B cell (primary cell): ENCODE measurements at regions not wholly inside any gene's neighbourhood (a gene's known extent, or its start where the extent isn't known, plus 50 kb on each side); places are given as distances from the start of the nearest gene placed in this dataset.
"Not testable (repeated sequence)": the region's sequence is repeated elsewhere in the genome, so short reads cannot be mapped to it uniquely, and the experiment has no call there.

ENCODE experiments used
- ATAC-seq: fragments of 200-7000 bp; cut with Tn5 transposase; one replicate; pipeline ENCODE4 v1.10.0; 2021; ENCODE audit warnings: low read depth, mild to moderate bottlenecking, moderate number of reproducible peaks, moderate library complexity
- CTCF ChIA-PET: fragments of 350-600 bp; sonication (Branson Sonifier 250); formaldehyde crosslinking; loops from one replicate; lab custom pipeline; 2021; ENCODE audit warnings: antibody characterized with exemption, inconsistent platforms; lab: Charles Lee
- POLR2A ChIA-PET: fragments of 350-600 bp; sonication (Branson Sonifier 250); formaldehyde crosslinking; loops from one replicate; lab custom pipeline; 2021; ENCODE audit warnings: antibody characterized with exemption; lab: Charles Lee
- DNase-seq: peaks from one replicate; pipeline ENCODE4 v3.0.0; 2013
- H2AFZ ChIP-seq: 2 replicates; pipeline ENCODE4 v1.6.1; 2012; ENCODE audit warnings: mild to moderate bottlenecking, low read depth, low read length; ENCODE audit not compliant: insufficient read depth, poor library complexity, severe bottlenecking
- H3K27ac ChIP-seq, 2 donors: 1 replicate in 1 of 2; 2 replicates in 1 of 2; pipeline ENCODE4 v1.5.1; 2012 to 2013; ENCODE audit warnings: low read length in 2 of 2, mild to moderate bottlenecking in 2 of 2, moderate library complexity in 1 of 2
- H3K27me3 ChIP-seq, 4 experiments: fragments of 200-600 bp in 1 of 4; sonication (generic) in 1 of 4; replicated peaks in 1 of 4; 1 replicate in 2 of 4; 2 replicates in 2 of 4; pipeline versions ENCODE4 v1.6.1 to v1.7.0; 2013 to 2016; ENCODE audit warnings: low read length in 3 of 4, mild to moderate bottlenecking in 2 of 4, mixed read lengths in 1 of 4, moderate library complexity in 1 of 4; ENCODE audit not compliant: insufficient read depth in 4 of 4, control insufficient read depth in 3 of 4; ENCODE audit errors: control extremely low read depth in 1 of 4
- H3K36me3 ChIP-seq, 2 experiments: replicated peaks in 1 of 2; 1 replicate in 1 of 2; 2 replicates in 1 of 2; pipeline versions ENCODE4 v1.6.1 to v1.7.1; 2013; ENCODE audit warnings: low read length in 1 of 2; ENCODE audit not compliant: insufficient read depth in 2 of 2, control insufficient read depth in 1 of 2; ENCODE audit errors: control extremely low read depth in 1 of 2, extremely low read depth in 1 of 2
- H3K4me1 ChIP-seq, 2 donors: fragments of 200-600 bp in 1 of 2; sonication (generic) in 1 of 2; 1 replicate in 1 of 2; 2 replicates in 1 of 2; pipeline versions ENCODE4 v1.5.1 to v1.6.1; 2013 to 2017; ENCODE audit warnings: low read length in 2 of 2; ENCODE audit not compliant: control insufficient read depth in 2 of 2, insufficient read depth in 2 of 2
- H3K4me2 ChIP-seq: replicated peaks from 2 replicates; pipeline ENCODE3; 2012; ENCODE audit warnings: mild to moderate bottlenecking, low read depth, low read length; ENCODE audit not compliant: poor library complexity, severe bottlenecking
- H3K4me3 ChIP-seq, 5 experiments: fragments of 200-600 bp in 1 of 5; sonication (generic) in 1 of 5; 1 replicate in 3 of 5; 2 replicates in 2 of 5; pipeline versions ENCODE4 v1.5.1 to v1.7.0; 2011 to 2016; ENCODE audit warnings: low read length in 4 of 5, mild to moderate bottlenecking in 4 of 5, low read depth in 2 of 5, control low read depth in 1 of 5, moderate library complexity in 1 of 5; ENCODE audit not compliant: insufficient read depth in 1 of 5; ENCODE audit errors: control extremely low read depth in 1 of 5, extremely low read depth in 1 of 5
- H3K79me2 ChIP-seq: fragments of 200-600 bp; sonication (generic); one replicate; pipeline ENCODE4 v1.6.0; 2016; ENCODE audit warnings: low read length; ENCODE audit not compliant: control insufficient read depth, insufficient read depth
- H3K9ac ChIP-seq: fragments of 200-600 bp; sonication (generic); 2 replicates; pipeline ENCODE4 v1.6.1; 2017; ENCODE audit warnings: mild to moderate bottlenecking, low read length, moderate library complexity
- H3K9me3 ChIP-seq, 3 donors: one replicate each; pipeline versions ENCODE4 v1.6.1 to v1.7.1; 2013; ENCODE audit warnings: low read length in 2 of 3; ENCODE audit not compliant: control insufficient read depth in 2 of 3, insufficient read depth in 1 of 3; ENCODE audit errors: control extremely low read depth in 1 of 3
- H4K20me1 ChIP-seq: 2 replicates; pipeline ENCODE4 v1.6.0; 2012; ENCODE audit warnings: mild to moderate bottlenecking, low read length; ENCODE audit not compliant: insufficient read depth, control insufficient read depth, poor library complexity, severe bottlenecking
- H3K27ac Mint-ChIP-seq: one replicate; pipeline ENCODE4 v1.8.0; 2021; ENCODE audit warnings: mixed read lengths
- H3K27me3 Mint-ChIP-seq: one replicate; pipeline ENCODE4 v1.8.0; 2021; ENCODE audit warnings: mixed read lengths
- H3K4me1 Mint-ChIP-seq: one replicate; pipeline ENCODE4 v1.8.0; 2021; ENCODE audit warnings: mixed read lengths
- H3K4me3 Mint-ChIP-seq: one replicate; pipeline ENCODE4 v1.8.0; 2021; ENCODE audit warnings: mixed read lengths
- H3K9me3 Mint-ChIP-seq: one replicate; pipeline ENCODE4 v1.8.0; 2022; ENCODE audit warnings: mixed read lengths; ENCODE audit not compliant: insufficient read depth
- EZH2 ChIP-seq: IDR thresholded peaks from 2 replicates; pipeline ENCODE4 v1.6.1; 2012; ENCODE audit warnings: borderline replicate concordance, low read depth, mild to moderate bottlenecking, moderate library complexity, low read length; ENCODE audit not compliant: insufficient read depth, poor library complexity, severe bottlenecking
- WGBS: methylation state at CpG from one replicate; pipeline ENCODE4 v1.1.5; 2013; ENCODE audit warnings: missing lambda C conversion rate; ENCODE audit not compliant: insufficient coverage; 5-methylcytosine and 5-hydroxymethylcytosine counted together
- intact Hi-C: fragments of 100-400 bp; cut with micrococcal nuclease; formaldehyde crosslinking; loops from one replicate; pipeline ENCODE4 v1.10.0; 2022
- TF ChIP-seq, protein P1 (sequence below): fragments of 200-600 bp; IDR thresholded peaks from one replicate; pipeline ENCODE4 v1.8.0; 2022; ENCODE audit warnings: antibody characterized with exemption, mild to moderate bottlenecking

GRCh38 chr14:66273261-66273832, 212.8 kb upstream of the CCDC196 start:
- no peak for ATAC-seq
- Histone ChIP-seq H3K27ac (no peak overlapping the region), H2AFZ (no peak overlapping the region), H3K9me3 (no peaks in the 10 kb centered on the region), H3K9ac (no peak overlapping the region), H3K36me3 (no peaks in the 10 kb centered on the region), H3K4me1 (no peaks in the 10 kb centered on the region), H3K4me3 (no peak overlapping the region), H4K20me1 (no peaks in the 10 kb centered on the region), H3K27me3 (no peaks in the 10 kb centered on the region), H3K79me2 (no peaks in the 10 kb centered on the region), H3K4me2 (no peak overlapping the region)
- no peak for TF ChIP-seq EZH2
- TF ChIP-seq, protein P1, sequence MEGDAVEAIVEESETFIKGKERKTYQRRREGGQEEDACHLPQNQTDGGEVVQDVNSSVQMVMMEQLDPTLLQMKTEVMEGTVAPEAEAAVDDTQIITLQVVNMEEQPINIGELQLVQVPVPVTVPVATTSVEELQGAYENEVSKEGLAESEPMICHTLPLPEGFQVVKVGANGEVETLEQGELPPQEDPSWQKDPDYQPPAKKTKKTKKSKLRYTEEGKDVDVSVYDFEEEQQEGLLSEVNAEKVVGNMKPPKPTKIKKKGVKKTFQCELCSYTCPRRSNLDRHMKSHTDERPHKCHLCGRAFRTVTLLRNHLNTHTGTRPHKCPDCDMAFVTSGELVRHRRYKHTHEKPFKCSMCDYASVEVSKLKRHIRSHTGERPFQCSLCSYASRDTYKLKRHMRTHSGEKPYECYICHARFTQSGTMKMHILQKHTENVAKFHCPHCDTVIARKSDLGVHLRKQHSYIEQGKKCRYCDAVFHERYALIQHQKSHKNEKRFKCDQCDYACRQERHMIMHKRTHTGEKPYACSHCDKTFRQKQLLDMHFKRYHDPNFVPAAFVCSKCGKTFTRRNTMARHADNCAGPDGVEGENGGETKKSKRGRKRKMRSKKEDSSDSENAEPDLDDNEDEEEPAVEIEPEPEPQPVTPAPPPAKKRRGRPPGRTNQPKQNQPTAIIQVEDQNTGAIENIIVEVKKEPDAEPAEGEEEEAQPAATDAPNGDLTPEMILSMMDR, result no peak
- WGBS, result no CpG with 5 or more reads among the region's 1 CpG
- no peak overlapping the region for H3K4me3 Mint-ChIP-seq
- H3K4me1 Mint-ChIP-seq, result no peaks in the 10 kb centered on the region
- CTCF ChIA-PET, result interaction anchor here (0.5 kb wide), 1 partner anchor 888 kb away, joined by 3 read pairs; no protein-coding TSS in a partner anchor
- DNase-seq, result no peak
- POLR2A ChIA-PET, result no interaction called here
- intact Hi-C loops, result no loop called here
- no peaks in the 10 kb centered on the region for H3K9me3 Mint-ChIP-seq
- peaks cover 10% of the 10 kb centered on the region for H3K27me3 Mint-ChIP-seq
- no peak overlapping the region for H3K27ac Mint-ChIP-seq

DNA sequence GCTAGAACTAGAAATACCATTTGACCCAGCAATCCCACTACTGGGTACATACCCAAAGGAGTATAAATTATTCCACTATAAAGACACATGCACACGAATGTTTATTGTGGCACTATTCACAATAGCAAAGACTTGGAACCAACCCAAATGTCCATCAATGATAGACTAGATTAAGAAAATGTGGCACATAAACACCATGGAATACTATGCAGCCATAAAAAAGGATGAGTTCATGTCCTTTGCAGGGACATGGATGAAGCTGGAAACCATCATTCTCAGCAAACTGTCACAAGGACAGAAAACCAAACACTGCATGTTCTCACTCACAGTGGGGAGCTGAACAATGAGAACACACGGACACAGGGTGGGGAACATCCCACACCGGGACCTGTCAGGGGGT, 207.8 kb upstream of the CCDC196 start:
- H3K9me3 Mint-ChIP-seq, intact Hi-C loops: not testable (repeated sequence)

More for the DNA sequence above, 207.8 kb upstream of the CCDC196 start:
- H4K20me1 ChIP-seq, H3K27ac Mint-ChIP-seq, CTCF ChIA-PET, H2AFZ ChIP-seq, H3K4me1 ChIP-seq, H3K4me3 ChIP-seq, ATAC-seq, DNase-seq, H3K4me1 Mint-ChIP-seq, H3K4me3 Mint-ChIP-seq, H3K9ac ChIP-seq, H3K27me3 ChIP-seq, H3K36me3 ChIP-seq, H3K27ac ChIP-seq, H3K27me3 Mint-ChIP-seq, H3K9me3 ChIP-seq, POLR2A ChIA-PET, H3K4me2 ChIP-seq, H3K79me2 ChIP-seq: not testable (repeated sequence)
- WGBS, result 90% methylated on average over 2 of the region's 3 CpGs
